Activated naive CD8-positive, alpha-beta T cell treated with anti-CD3 and anti-CD28 coated beads, Interleukin-2, amount 50 U/mL, for 24 hours (primary cell): ENCODE measurements at regions not wholly inside any gene's neighbourhood (a gene's known extent, or its start where the extent isn't known, plus 50 kb on each side); places are given as distances from the start of the nearest gene placed in this dataset.

Experiments used
- ATAC-seq: fragments of 150-1000 bp; cut with Tn5 transposase; one replicate; pipeline ENCODE4 v1.10.0; 2021
- DNase-seq: peaks from one replicate; pipeline ENCODE4 v3.0.0; 2021
- H3K27ac Mint-ChIP-seq: one replicate; pipeline ENCODE4 v1.8.0; 2021; ENCODE audit warnings: mild to moderate bottlenecking, mixed read lengths
- H3K27me3 Mint-ChIP-seq: one replicate; pipeline ENCODE4 v1.8.0; 2021; ENCODE audit warnings: mixed read lengths
- H3K36me3 Mint-ChIP-seq: one replicate; pipeline ENCODE4 v1.8.0; 2021; ENCODE audit warnings: low read depth, mixed read lengths
- H3K4me1 Mint-ChIP-seq: one replicate; pipeline ENCODE4 v1.8.0; 2021; ENCODE audit warnings: mixed read lengths
- H3K4me3 Mint-ChIP-seq: one replicate; pipeline ENCODE4 v1.8.0; 2021; ENCODE audit warnings: mild to moderate bottlenecking, moderate library complexity, mixed read lengths
- H3K9me3 Mint-ChIP-seq: one replicate; pipeline ENCODE4 v1.8.0; 2021; ENCODE audit warnings: mixed read lengths

- ATAC-seq: no peak
- no peak overlapping the region for H3K27ac Mint-ChIP-seq
- no peak for DNase-seq
- peaks cover 3% of the 10 kb centered on the region for H3K9me3 Mint-ChIP-seq
- H3K4me3 Mint-ChIP-seq: no peak overlapping the region
- peaks cover 15% of the 10 kb centered on the region for H3K4me1 Mint-ChIP-seq
- H3K27me3 Mint-ChIP-seq: peaks cover 31% of the 10 kb centered on the region
- H3K36me3 Mint-ChIP-seq: no peaks in the 10 kb centered on the region
Measured at GRCh38 chr6:20024978-20025377, 187.3 kb downstream of the MBOAT1 start.

DNA sequence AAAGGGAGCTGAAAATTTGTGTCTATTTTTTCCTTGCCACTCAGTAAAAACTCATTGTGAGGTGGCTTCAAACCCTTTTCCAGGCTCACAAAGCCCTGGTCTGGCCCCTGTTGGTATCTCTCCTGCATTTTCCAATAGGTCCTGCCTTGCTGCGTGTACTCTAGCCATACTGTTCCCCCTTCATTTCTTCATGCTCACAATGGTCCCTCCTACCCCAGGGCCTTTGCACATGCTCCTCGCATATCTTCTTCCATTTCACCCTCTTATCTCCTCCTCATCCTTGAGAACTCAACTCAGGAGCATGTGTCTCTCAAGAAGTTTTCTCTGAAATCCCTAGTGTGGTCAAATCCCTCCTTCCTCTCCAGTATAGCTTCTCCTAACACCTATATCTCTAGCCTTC is 186.6 kb downstream of the MBOAT1 start:
- Mint-ChIP-seq H3K27me3 (peaks cover 31% of the 10 kb centered on the region), H3K27ac (no peak overlapping the region), H3K4me1 (peaks cover 15% of the 10 kb centered on the region), H3K36me3 (no peaks in the 10 kb centered on the region), H3K9me3 (peaks cover 3% of the 10 kb centered on the region), H3K4me3 (no peak overlapping the region)
- DNase-seq (no peak), ATAC-seq (no peak)

DNA sequence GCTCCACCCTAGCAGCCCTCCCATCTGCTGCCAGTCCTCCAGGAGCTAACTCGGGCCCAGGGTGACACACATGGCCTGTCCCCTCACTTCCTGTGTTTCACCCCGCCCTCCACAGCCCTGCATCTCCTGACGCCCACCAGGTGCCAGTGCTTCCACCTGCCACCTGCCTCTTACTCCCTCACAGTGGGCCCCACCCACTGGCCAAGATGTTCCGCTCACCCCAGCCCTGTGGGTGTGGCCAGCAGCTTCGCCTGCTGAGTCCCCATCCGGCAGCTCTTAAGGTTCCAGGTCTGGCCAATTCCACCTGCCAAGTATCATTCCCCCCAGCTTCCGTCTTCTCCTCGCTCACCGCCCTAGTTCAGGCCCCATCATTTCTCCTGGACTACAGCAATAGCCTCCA is 184.1 kb downstream of the MBOAT1 start:
- peaks cover 33% of the 10 kb centered on the region for H3K27me3 Mint-ChIP-seq
- no peak overlapping the region for H3K27ac Mint-ChIP-seq
- peaks cover 3% of the 10 kb centered on the region for H3K9me3 Mint-ChIP-seq
- no peak for DNase-seq
- no peak overlapping the region for H3K4me3 Mint-ChIP-seq
- no peak for ATAC-seq
- no peaks in the 10 kb centered on the region for H3K36me3 Mint-ChIP-seq
- peaks cover 15% of the 10 kb centered on the region for H3K4me1 Mint-ChIP-seq

DNA sequence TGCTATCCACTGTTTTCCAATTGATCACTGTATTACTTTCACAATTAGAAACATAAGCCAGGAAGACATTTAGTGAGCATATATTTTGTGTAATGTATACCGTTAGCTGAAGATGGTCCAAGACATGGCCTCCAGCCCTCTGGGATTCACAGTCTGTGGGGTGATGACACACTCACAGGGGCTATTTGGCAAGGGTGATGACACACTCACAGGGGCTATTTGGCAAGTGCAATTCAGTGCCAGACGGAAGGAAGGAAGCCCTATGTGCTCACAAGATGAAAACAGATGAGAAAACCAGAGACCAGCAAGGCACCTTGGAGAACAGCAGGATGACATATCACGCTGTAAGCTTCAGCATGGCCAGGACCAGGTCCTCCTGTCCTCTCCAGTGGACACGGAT is 183.7 kb downstream of the MBOAT1 start:
- Mint-ChIP-seq H3K4me3 (no peak overlapping the region), H3K27ac (no peak overlapping the region)

GRCh38 chr6:20029979-20030378 is 182.3 kb downstream of the MBOAT1 start:
- no peak for ATAC-seq
- Mint-ChIP-seq H3K4me1 (no peaks in the 10 kb centered on the region), H3K9me3 (no peaks in the 10 kb centered on the region), H3K27ac (no peak overlapping the region), H3K4me3 (no peak overlapping the region), H3K27me3 (peaks cover 26% of the 10 kb centered on the region), H3K36me3 (no peaks in the 10 kb centered on the region)
- DNase-seq: no peak

More for the DNA sequence above, 183.7 kb downstream of the MBOAT1 start:
- ATAC-seq (no peak), DNase-seq (no peak)
- H3K4me1 Mint-ChIP-seq: peaks cover 13% of the 10 kb centered on the region
- peaks cover 32% of the 10 kb centered on the region for H3K27me3 Mint-ChIP-seq
- H3K9me3 Mint-ChIP-seq: peaks cover under 1% of the 10 kb centered on the region
- no peaks in the 10 kb centered on the region for H3K36me3 Mint-ChIP-seq

DNA sequence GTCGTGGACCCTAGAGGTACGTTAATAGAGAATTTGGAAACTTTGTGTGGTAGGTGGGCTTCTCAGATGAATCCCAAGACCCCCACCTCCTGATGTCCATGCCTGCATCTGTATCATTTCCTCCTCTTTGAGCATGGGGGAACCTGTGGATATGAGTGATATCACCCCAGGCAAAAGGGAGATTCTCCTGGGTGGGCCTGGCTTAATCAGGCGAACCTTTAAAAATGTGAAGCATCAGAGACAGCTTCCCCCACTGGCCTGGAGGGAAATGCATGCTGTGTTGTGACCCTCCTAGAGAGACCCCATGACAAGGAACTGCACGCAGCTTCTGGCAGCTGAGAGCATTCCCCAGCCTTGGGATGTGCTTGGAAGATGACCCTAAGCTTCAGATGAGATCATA is 180.9 kb downstream of the MBOAT1 start:
- Mint-ChIP-seq H3K27me3 (peaks cover 28% of the 10 kb centered on the region), H3K36me3 (no peaks in the 10 kb centered on the region), H3K9me3 (no peaks in the 10 kb centered on the region), H3K4me3 (no peak overlapping the region), H3K27ac (no peak overlapping the region), H3K4me1 (no peaks in the 10 kb centered on the region)
- ATAC-seq: no peak
- no peak for DNase-seq

DNA sequence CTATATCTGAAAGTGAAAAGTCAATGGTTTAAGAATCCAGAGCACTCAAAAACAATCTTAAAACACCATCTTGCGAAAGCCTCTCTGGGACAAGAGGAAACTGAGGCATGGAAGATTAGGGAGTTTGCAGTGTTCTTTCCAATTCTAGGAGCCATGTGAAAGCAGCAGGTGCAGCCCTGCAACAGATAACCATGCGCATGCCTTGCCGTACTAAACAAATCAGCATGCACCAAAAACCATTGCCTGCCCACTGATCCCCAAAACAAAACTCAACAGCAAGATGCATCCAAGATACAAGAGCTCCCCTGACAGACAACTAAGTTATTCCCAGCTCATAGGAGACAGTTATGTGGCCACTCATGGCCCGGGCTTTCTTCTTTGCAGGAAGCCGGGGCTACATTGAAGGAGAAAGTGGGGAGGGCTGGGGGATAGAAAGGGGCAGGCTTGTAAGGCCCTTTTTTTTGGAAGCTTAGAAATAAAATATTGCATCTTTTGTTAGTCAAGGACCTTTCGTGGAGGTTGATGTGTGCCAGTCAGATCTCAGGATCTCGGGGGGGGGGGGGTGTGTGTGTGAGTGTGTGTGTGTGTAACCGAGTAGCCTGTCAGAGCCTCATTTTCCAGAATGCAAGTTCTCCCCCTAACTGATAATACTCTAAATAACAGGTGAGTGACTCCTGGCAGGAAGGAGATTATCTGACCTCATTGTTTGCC is 178.4 kb downstream of the MBOAT1 start:
- no peaks in the 10 kb centered on the region for H3K9me3 Mint-ChIP-seq
- no peak for ATAC-seq
- DNase-seq: no peak
- no peak overlapping the region for H3K4me3 Mint-ChIP-seq
- no peaks in the 10 kb centered on the region for H3K36me3 Mint-ChIP-seq
- H3K4me1 Mint-ChIP-seq: no peaks in the 10 kb centered on the region
- H3K27me3 Mint-ChIP-seq: peaks cover 15% of the 10 kb centered on the region
- H3K27ac Mint-ChIP-seq: no peak overlapping the region

DNA sequence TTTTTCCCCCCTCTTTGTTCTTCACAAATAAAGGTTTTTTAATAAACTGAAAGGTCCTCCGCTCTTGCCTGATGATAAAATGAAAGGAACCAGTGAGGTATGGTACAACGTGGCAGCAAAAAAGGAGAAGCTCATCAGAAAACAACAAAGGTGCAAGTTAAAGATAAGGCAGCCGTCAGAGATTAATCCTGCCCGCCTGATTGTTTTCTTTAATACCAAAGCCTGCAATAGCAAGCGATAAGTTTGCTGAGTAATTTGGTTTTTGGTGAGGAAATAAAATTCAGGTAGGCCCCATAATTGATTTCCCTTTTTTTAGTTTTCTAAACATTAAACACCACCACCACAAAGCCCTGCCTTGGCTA is 177.9 kb downstream of the MBOAT1 start:
- no peak for ATAC-seq
- no peak for DNase-seq
- H3K27ac Mint-ChIP-seq: no peak overlapping the region
- peaks cover 15% of the 10 kb centered on the region for H3K27me3 Mint-ChIP-seq
- H3K4me3 Mint-ChIP-seq: no peak overlapping the region
- H3K9me3 Mint-ChIP-seq: no peaks in the 10 kb centered on the region
- no peaks in the 10 kb centered on the region for H3K36me3 Mint-ChIP-seq
- no peaks in the 10 kb centered on the region for H3K4me1 Mint-ChIP-seq

DNA sequence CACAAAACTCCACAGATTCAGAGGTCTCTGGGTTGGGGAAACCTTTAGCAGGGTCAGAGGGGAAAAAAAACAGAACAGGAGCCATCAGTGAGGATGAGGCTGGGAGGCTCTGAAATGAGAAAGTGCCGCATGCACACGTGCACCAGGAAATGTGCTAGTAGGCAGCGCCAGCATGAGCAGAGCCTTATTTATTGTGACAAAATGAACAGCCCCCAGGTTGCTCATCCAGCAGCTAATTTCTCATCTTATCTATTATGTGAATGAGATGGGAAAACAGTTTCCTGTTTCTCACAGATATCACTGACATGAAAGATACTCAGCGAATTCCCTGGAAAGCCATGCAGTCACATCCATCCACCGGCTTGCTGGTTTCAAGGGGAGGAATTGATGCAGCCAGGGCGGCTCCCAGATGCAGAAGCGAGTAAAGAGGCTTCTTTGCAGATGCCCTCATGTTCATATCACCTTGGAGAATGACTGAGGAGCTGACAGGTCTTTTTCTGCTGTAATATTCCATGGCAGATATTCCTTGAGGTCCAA is 176.1 kb downstream of the MBOAT1 start:
- H3K36me3 Mint-ChIP-seq: no peaks in the 10 kb centered on the region
- ATAC-seq: no peak
- H3K4me3 Mint-ChIP-seq: no peak overlapping the region
- DNase-seq: no peak
- H3K4me1 Mint-ChIP-seq: no peaks in the 10 kb centered on the region
- H3K9me3 Mint-ChIP-seq: no peaks in the 10 kb centered on the region
- H3K27ac Mint-ChIP-seq: no peak overlapping the region
- H3K27me3 Mint-ChIP-seq: peaks cover 10% of the 10 kb centered on the region

DNA sequence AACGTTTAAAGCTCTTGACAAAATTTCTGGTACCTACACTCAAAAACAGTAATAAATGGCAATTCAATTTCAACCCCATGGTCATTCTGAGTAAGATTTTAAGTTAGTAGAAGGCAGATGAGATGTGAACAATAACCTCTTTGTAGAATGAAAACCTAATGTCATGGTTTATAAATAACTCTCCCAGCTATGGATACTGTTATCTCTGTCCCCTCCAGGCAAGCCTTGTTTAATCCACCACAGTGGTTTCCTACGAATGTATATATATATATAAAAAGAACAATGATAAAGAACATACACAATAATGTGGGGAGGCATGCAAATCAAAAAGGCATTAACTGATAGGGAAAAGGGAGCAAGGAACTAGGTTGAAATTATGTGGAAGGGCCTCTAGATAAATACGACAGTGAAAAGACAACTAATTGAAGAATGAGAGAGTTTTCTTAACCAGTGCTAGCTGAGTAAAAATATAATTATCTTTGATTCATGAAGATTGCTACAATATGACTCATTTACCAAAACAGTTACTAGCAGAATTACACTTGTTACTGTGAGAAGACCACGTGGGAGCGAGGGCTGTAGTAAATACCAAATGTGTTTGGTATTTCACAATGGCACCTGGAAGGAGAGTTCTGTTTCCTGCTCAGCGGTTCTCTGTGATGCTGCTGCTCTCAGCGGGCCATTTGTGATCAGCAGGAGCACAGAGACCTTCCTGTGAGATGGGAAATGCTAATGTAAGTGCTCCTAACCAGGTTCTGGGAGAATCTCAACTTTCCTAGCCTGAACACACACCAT is 173.7 kb downstream of the MBOAT1 start:
- Mint-ChIP-seq H3K4me3 (no peak overlapping the region), H3K27ac (no peak overlapping the region), H3K27me3 (peaks cover 10% of the 10 kb centered on the region), H3K36me3 (no peaks in the 10 kb centered on the region), H3K9me3 (no peaks in the 10 kb centered on the region), H3K4me1 (no peaks in the 10 kb centered on the region)
- no peak for DNase-seq
- no peak for ATAC-seq

GRCh38 chr6:20044883-20045282 is 167.4 kb downstream of the MBOAT1 start:
- H3K4me3 Mint-ChIP-seq: no peak overlapping the region
- no peaks in the 10 kb centered on the region for H3K27me3 Mint-ChIP-seq
- H3K36me3 Mint-ChIP-seq: no peaks in the 10 kb centered on the region
- H3K4me1 Mint-ChIP-seq: no peaks in the 10 kb centered on the region
- no peak for DNase-seq
- no peaks in the 10 kb centered on the region for H3K9me3 Mint-ChIP-seq
- no peak overlapping the region for H3K27ac Mint-ChIP-seq
- ATAC-seq: no peak
